ENCODE measurements at regions not wholly inside any gene's neighbourhood (a gene's known extent, or its start where the extent isn't known, plus 50 kb on each side); places are given as distances from the start of the nearest gene placed in this dataset.

DNA sequence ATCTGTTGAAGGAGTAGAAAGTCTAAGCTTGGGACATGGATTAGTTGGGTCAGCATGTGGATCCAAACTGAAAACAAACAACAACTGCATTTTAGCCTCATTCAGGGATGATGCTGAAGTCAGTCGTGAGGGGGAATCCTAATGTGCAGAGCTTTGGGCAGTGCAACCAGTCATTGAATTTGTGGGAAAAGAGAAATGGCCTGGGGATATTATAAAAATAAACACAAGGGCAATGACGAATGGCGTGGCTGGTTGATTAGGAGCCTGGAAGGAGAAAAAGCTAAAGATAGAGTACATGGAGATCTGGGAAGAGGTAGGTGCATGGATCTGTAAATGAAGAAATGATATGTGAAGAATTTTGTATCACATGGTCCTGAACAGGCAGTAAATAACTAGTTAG lies 477.6 kb downstream of the TLE1 start:
- no peak for DNase-seq (ENCODE audit: low read depth)
- no peaks in the 10 kb centered on the region for H3K27me3 ChIP-seq (ENCODE audit: control insufficient read depth, insufficient read depth, low read length)
- no peaks in the 10 kb centered on the region for H3K36me3 ChIP-seq (ENCODE audit: control insufficient read depth, insufficient read depth, low read length)
- no peak overlapping the region for H3K4me3 ChIP-seq (ENCODE audit: low read depth, low read length)
- TF ChIP-seq CTCF (IDR thresholded peaks at IDR 0.05; ENCODE audit: insufficient read depth, low read length, poor library complexity, severe bottlenecking) = no peak

GRCh38 chr9:81207651-81208050 lies 481.7 kb downstream of the TLE1 start:
- no peak for TF ChIP-seq CTCF (IDR thresholded peaks at IDR 0.05; ENCODE audit: insufficient read depth, low read length, poor library complexity, severe bottlenecking)
- Histone ChIP-seq H3K27me3 (ENCODE audit: control insufficient read depth, insufficient read depth, low read length) (no peaks in the 10 kb centered on the region), H3K36me3 (ENCODE audit: control insufficient read depth, insufficient read depth, low read length) (no peaks in the 10 kb centered on the region), H3K4me3 (ENCODE audit: low read depth, low read length) (no peak overlapping the region)
- DNase-seq (ENCODE audit: low read depth) = no peak

DNA sequence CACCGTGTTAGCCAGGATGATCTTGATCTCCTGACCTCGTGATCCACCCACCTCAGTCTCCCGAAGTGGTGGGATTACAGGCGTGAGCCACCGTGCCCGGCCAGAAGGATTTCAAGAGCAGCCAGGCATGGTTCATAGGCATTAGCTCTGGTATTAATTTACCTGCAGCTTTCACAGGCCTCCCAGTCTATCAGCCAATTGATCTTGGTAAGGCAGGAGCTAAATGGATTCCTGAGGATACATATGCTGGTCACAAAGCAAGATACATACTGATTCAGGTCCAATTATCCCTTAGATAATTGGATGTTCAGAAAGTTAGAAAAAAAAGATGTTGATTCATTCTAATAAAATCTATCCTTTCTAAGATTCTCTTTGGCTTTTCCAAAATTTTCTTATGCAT lies 487.1 kb downstream of the TLE1 start:
- DNase-seq (ENCODE audit: low read depth) = no peak
- no peak for TF ChIP-seq CTCF (IDR thresholded peaks at IDR 0.05; ENCODE audit: insufficient read depth, low read length, poor library complexity, severe bottlenecking)
- Histone ChIP-seq H3K36me3 (ENCODE audit: control insufficient read depth, insufficient read depth, low read length) (no peaks in the 10 kb centered on the region), H3K27me3 (ENCODE audit: control insufficient read depth, insufficient read depth, low read length) (no peaks in the 10 kb centered on the region), H3K4me3 (ENCODE audit: low read depth, low read length) (no peak overlapping the region)

DNA sequence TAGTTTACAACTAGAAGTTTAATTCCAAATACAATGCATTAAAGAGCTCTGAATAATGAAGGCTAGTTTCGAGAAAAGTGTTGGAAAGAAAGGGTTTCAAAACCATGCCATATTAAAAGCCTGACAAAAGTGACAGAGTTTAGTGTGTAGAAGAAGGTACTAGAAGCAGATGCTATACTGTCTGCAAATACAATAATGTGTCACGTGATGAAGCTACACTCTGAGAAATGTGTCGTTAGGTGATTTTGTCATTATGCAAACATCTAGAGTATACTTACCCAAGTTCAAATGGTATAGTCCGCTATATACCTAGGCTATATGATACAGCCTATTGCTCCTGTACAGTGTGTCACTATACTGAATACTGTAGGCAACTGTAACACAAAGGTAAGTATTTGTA lies 494.1 kb downstream of the TLE1 start:
- no peak for DNase-seq (ENCODE audit: low read depth)

GRCh38 chr9:81193362-81194339 lies 495.7 kb downstream of the TLE1 start:
- no peak for DNase-seq (ENCODE audit: low read depth)
- H3K27me3 ChIP-seq (ENCODE audit: control insufficient read depth, insufficient read depth, low read length) = no peaks in the 10 kb centered on the region
- no peak for TF ChIP-seq CTCF (IDR thresholded peaks at IDR 0.05; ENCODE audit: insufficient read depth, low read length, poor library complexity, severe bottlenecking)
- H3K4me3 ChIP-seq (ENCODE audit: low read depth, low read length) = no peak overlapping the region
- H3K36me3 ChIP-seq (ENCODE audit: control insufficient read depth, insufficient read depth, low read length) = no peaks in the 10 kb centered on the region

More for the DNA sequence above, 494.1 kb downstream of the TLE1 start:
- no peak for TF ChIP-seq CTCF (IDR thresholded peaks at IDR 0.05; ENCODE audit: insufficient read depth, low read length, poor library complexity, severe bottlenecking)
- H3K36me3 ChIP-seq (ENCODE audit: control insufficient read depth, insufficient read depth, low read length) = no peaks in the 10 kb centered on the region
- H3K27me3 ChIP-seq (ENCODE audit: control insufficient read depth, insufficient read depth, low read length) = no peaks in the 10 kb centered on the region
- no peak overlapping the region for H3K4me3 ChIP-seq (ENCODE audit: low read depth, low read length)

Data from kidney epithelial cell (primary cell).